ENCODE measurements at regions not wholly inside any gene's neighbourhood (a gene's known extent, or its start where the extent isn't known, plus 50 kb on each side); places are given as distances from the start of the nearest gene placed in this dataset.
A peak's percentile ranks its signal among the peaks of the same experiment; 100 is the strongest.
"Not testable (repeated sequence)": the region's sequence is repeated elsewhere in the genome, so short reads cannot be mapped to it uniquely, and the experiment has no call there.

- no peak for DNase-seq
Measured at GRCh38 chr11:8772571-8773519, 90.3 kb downstream of the RPL27A start.

DNA sequence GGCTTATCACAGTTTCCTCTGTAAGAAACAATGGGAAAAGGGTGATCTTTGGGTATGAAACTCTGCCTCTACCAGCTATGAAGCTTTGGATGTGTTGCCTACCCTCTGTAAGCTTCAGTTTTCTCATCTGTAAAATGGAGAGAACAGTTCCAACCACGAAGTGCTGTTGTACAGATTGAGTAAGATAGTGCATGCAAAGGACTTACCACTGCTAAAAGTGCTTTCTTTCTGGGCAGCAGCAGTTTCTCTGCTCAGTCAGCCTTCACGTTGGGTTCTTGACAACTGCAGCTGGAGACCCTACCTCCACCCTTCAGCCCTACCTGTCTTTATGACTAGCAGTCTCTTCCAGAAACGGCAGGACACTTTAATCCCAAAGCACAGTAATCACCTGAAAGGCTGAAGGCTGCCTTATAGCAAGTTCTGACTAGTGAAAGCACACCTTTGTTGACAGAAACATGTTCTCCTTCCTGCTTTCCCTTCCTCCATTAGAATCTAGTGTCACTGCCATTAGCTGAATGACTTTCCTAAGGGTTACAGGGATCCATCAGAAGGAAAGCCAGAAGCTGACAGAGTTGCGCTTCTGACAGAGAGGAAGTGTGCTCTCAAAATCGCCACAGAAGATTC is 91.4 kb downstream of the RPL27A start:
- no peak for DNase-seq

DNA sequence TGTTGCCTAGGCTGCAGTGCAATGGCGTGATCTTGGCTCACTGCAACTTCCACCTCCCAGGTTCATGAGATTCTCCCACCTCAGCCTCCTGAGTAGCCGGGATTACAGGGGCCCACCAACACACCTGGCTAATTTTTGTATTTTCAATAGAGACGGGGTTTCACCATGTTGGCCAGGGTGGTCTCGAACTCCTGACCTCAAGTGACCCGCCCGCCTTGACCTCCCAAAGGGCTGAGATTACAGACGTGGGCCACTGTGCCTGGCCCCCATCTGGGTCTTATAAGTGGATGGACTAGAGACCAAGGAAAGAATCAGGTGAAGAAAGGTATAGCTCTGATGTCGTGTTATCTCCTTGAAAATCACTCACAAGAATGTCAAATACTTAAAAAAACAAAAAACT is 92.3 kb downstream of the RPL27A start:
- DNase-seq, result not testable (repeated sequence)

DNA sequence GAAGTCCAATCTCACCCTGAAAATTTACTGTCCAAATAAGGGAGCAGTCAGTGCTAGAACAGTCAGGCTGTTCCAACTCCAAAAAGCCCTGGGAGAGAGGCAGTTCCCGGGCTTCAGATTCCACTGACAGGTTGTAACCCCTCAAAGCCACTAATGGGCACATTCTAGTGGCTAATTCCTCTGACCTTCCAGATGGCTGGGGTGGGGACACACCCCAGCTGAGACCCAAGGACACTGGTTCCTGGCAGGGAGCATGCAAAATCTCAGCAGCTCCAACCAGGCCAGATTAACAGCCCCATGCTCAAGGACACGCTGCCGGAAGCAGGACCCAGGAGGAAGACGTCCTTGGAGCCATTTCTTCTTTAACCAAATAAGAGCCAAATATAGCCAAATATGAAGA is 92.7 kb downstream of the RPL27A start:
- DNase-seq, result no peak

- DNase-seq, result no peak
Measured at GRCh38 chr11:8775734-8776133, 93.1 kb downstream of the RPL27A start.

DNA sequence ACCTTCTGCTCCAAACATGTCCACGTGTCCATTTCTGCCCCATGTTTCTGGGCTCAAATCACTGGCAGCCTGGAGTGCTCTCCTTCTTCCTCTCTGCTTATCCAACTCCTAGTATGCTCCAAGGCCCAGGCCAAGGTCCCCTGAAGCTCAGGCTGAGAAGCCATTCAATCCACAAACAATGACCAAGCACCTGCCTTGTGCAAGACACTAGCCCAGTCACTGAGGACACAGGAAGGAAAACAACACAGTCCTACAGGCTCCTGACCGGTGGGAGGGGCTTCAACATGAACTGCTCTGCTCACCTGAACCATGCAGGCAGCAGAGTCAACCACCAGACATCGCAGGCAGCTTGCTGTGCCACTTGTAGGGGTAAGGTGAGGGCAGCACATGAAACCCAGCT is 93.6 kb downstream of the RPL27A start:
- DNase-seq, result no peak

DNA sequence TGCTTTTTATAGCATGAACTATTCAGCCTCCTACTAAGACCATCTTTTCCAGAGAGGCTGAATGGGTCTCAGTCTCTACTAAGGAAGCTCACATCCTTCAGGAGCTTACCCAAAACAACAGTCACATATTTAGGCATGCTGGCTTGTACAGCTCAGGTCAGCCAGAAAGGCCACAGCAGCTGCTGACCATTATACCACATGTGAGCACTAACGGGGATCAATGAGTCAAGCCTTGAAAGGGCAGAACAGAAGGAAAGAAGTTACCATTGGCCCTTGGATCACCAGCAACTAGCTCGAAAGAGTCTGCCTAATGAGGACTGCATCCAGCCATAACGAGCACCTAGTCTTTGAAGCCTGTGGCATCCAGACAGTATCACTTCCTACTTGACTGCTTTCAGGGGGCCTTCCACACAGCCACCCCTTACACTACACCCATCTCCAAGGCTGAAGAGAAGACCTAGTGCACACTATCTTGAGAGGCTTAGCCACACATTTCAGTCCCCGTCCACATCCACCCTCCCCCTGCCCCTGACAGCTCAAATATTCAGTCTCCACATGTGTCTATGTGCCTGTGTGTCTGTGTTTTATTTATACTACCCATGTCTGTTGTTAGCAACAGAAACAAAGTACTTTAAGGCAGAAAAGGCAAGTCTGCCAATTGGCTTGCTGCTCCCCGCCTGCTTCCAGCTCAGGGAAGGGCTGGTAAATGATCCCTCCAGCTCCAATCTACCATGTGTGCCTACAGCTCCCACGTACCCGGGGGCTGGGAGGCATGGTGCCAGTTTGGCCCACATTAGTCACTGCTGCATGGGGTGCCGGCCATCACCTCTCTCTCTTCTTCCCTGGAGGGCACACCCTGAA is 95.5 kb downstream of the RPL27A start:
- DNase-seq, result peak; percentile 17

DNA sequence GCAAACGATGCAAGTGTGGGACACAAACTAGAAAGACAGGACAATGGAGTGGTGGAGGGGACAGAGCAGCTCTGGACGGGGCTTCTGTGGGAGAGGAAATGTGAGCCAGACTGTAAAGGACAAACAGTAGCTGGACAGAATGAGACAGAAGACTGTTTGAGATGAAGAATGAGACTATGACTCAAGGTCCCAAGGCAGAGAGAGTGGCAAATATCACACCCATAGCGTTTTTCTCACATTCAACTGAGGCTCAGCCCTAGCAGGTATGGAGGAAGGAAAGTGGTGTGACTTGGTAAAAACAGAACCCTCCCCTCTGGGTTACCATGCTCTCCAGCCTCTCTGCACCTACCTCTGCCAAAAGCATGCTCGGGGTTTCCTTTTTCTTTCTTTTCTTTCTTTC is 96.5 kb downstream of the RPL27A start:
- DNase-seq, result no peak

DNA sequence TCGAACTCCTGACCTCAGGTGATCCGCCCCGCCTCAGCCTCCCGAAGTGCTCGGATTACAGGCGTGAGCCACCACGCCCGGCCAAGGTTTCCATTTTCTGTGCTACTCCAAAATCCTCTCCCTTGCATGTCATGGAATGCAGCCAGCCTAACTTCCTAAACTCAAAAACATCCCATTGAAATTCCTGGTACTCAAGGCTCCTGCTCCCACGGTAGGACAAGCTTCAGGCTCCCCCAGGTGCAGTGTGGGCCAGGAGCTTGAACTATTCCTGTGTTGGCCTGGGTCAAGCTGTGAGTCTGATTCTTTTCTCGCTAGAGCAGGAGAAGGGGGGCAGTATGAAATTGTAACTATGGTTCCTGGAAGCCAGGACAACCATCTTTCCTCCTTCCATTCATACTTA is 97.1 kb downstream of the RPL27A start:
- DNase-seq, result no peak

DNA sequence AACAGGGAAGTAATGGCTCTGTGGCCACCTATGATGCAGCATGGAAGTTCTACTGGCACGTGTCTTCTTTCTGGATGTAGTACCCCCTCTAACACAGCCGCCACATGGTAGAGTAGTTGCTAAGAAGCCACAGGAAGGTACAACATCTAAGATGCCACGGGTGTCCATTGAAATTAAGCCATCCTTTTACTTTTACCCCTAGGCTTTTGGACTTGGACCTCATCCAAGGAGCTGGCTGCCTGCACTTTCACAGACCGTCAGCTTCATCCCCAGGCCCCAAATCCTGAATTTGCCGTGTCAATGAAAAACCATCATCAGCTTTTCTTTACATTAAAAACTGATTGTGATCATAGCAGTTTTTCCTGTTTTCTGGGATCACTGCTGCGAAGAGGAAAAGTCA is 102.4 kb downstream of the RPL27A start:
- no peak for DNase-seq

DNA sequence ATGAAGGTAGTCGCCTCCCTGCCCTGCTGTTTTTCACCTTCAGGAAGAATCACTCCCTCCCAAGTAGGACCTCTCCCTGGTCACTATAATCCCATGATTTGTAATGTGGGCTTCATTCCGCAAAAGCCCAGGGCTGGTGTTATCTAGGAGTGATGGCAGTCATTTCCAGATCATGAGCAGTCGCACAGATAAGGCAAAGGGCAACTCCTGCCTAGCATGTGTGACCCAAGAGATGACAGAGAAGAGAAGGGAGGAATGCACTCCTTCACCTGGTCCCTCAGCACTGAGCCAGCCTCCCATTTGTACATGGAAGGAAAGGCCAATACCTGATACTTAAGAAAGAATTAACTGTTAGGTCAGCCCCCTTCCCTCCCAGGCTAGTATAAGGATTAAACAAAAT is 102.9 kb downstream of the RPL27A start:
- DNase-seq, result no peak

DNA sequence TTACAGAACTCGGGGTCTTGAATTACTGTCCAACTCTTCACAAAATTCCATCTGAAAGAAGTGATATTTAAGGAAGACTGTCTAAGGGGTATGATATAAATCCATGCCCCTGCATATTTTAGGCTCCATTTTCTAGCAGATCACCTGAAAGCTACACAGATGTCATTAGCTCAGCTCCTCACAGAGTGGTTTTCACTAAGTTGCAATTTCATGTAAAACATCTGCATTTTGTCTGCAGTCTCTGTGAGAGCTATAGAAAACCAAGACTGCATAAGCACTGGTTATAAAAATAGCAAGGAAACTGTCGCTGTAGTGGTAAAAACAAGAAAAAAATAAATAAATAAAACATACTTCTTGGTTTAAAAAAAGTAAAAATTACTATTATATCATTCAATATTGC is 103.4 kb downstream of the RPL27A start:
- no peak for DNase-seq

DNA sequence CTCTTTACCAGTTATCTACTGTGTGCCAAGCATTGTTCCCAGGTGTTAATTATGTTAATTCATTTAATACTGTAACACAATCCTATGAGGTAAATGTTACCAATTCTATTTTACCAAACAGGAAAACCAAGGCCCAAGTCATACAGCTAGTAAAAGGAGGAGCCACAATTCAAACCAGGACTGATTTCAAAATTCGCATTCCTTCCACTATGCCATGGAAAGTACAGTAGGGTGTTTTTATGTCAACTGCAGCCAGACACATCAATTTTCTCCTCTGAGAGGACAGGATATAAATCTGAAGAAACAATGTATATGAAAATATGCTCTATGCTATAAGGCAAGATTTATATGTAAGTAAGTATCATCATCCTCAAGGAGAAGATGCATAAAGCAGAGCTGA is 104.3 kb downstream of the RPL27A start:
- DNase-seq, result no peak

DNA sequence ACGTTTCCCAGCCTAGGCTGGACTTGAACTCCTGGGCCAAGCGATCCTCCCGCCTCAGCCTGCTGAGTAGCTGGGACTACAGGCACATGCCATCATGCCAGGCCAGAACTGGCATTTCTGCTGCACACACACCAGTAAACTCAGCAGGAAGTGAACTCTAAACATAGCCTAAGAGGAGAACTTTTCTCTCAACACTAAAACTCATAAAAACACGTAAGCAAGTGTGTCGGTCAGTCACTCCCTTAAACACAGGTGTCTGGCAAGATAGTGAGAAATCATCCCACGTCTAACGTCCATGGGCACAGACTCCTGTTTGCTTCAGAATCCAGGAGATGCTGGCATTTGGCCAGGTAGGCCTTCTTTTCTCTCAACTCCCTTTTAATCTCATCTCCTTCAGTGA is 104.8 kb downstream of the RPL27A start:
- no peak for DNase-seq

DNA sequence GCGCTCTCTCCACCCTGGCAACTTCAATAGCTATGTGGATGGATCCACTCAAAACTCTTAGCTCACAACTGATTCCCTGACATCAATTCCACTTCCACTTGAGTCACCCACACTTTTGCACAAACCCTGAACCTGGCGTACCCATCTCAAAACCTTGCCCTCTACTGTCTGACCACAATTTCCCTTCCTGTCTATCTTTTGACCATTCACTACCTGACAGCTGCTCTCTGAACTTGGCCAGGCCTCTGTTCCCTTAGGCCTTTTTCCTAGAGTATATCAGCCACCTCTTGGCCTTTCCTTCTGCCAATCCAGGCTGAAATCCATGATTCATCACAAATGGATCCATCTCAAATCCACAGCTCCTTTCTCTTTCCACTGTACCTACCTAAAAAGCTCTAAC is 106.0 kb downstream of the RPL27A start:
- no peak for DNase-seq

DNA sequence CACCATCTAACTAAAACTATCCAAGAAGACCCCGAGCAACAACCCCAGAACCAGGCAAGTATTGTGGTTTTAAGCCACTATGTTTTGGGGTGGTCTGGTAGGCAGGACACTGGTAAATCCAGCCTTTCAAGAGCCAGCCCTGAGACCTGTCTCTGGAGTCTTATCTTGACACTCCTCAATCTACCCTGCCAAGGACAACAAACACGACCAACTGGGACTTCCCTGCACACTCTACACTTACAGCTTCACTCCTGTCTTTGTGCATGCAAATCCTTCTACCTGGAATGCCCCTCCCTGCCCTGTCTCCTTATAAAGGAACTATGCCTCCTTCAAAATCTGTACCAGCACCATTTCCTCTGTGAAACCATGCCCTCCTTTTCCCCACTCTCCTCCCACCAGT is 107.3 kb downstream of the RPL27A start:
- no peak for DNase-seq

DNA sequence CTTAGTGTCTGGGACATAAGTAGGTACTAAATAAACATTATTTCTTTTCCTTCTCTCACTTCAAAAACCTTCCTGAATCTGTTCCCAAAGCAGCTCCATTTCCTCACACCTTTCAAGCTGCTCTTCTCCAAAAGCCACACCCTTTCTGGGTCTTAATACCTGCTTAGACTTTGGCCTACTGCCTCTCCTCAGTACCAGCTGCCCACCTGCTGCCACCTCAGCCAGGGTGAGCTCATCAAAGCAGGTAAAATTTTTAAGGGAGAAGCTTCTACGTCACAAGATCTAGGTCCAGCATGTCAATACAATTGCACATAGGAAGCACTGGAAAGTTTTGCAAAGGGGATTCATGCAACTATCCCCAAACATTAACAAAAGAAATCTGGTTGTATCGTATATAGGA is 108.4 kb downstream of the RPL27A start:
- DNase-seq, result no peak

GRCh38 chr11:8792710-8793109 is 110.1 kb downstream of the RPL27A start:
- DNase-seq, result no peak

DNA sequence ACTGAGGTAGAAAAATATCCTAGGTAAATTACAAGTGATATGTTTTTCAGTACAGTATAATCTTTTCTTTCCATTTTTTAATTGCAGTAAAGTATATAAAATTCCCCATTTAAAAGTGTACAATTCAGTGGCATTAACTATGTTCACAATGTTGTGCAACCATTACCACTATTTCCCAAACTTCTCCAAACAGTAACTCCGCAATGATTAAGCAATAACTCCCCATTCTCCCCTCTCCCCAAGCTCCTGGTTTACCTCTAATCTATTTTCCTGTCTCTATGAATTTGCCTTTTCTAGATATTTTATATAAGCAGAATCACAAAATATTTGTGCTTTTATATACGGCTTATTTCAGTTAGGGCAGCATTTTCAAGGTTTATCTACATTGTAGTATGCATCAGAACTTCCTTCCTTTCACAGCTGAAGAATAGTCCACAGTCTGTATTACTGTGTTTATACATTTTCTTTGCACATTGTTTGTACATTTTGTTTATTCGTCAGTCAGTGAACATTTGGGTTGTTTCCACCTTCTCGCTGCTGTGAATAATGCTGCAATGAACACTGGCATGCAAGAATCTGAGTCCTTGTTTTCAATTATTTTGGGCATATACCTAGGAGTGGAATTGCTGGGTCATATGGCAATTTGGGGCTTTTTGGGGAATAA is 110.7 kb downstream of the RPL27A start:
- no peak for DNase-seq

DNA sequence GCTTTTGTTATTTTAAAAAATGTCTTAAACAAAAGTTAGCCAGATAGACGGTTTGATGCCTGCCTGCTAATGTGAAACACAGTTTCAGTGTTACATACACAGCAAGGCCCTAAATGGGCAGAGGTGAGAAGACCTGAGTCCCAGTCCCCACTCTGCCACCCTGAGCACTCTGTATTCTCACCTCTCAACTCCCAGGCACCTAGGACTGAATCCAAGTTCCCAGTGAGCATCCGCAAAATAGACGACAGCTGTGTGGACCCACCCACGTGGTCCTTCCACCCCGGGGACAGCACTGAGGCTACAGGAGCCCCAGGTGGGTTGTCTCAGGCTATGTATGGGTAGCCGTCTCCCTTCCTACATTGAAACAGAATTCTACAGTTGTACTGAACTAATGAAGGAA is 111.5 kb downstream of the RPL27A start:
- DNase-seq, result no peak

GRCh38 chr11:8794677-8795103 is 112.1 kb downstream of the RPL27A start:
- no peak for DNase-seq

- no peak for DNase-seq
Measured at GRCh38 chr11:8796941-8797340, 114.0 kb upstream of the AKIP1 start.

DNA sequence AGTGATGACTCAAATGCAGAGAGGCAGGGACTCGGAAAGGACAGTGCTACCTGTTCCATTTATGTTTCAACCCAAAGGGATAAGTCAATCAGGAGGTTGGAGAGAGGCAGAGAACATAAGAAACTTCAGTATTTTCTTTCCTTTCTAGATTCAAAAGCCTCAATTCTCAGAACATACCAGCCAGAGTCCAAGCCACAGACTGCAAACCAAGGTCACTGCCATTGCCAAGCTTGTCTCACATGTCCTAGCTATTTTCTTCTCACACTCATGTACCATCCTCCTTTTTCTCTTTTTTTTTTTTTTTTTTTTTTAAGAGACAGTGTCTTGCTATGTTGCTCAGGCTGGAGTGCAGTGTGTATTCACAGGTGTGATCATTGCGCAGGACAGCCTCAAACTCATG is 111.7 kb upstream of the AKIP1 start:
- DNase-seq, result no peak
